ENCODE measurements at regions not wholly inside any gene's neighbourhood (a gene's known extent, or its start where the extent isn't known, plus 50 kb on each side); places are given as distances from the start of the nearest gene placed in this dataset. TPM values are rescaled to one million over a fixed set of nuclear protein-coding genes. Genes with fewer than 3 reads are reported as not detected.

GRCh38 chr4:97507587-97508245 lies 635.6 kb downstream of the STPG2 start:
- intact Hi-C loops (cut with micrococcal nuclease) (loop anchor here (1.0 to 5.0 kb wide), 3 partner anchors 18 to 1160 kb away; no protein-coding TSS in a partner anchor), dilution Hi-C loops (cut with MboI; ENCODE audit: extremely low pct_ligation_motif_present, low sequenced_read_pairs) (no loop called here)
- no peak overlapping the region for H2AFZ ChIP-seq (ENCODE audit: low read depth, low read length)
- H3K36me3 ChIP-seq (ENCODE audit: control insufficient read depth in 2 of 2, extremely low read depth in 1 of 2, insufficient read depth in 2 of 2, low read length in 2 of 2), result no peaks in the 10 kb centered on the region
- no peaks in the 10 kb centered on the region for H3K9me3 ChIP-seq (replicated peaks; ENCODE audit: control insufficient read depth, insufficient read depth, low read length)
- H4K20me1 ChIP-seq (replicated peaks; ENCODE audit: control insufficient read depth, extremely low read depth, insufficient read depth, low read length), result no peaks in the 10 kb centered on the region
- peaks cover 12% of the 10 kb centered on the region for H3K4me1 ChIP-seq (ENCODE audit: control insufficient read depth, extremely low read depth, insufficient read depth, low read length)
- no peak overlapping the region for H3K4me2 ChIP-seq (ENCODE audit: insufficient read depth, low read length)
- CTCF ChIA-PET, result interaction anchor here (0.6 to 1.1 kb wide), 2 partner anchors 11 to 24 kb away, joined by 3 to 4 read pairs; no protein-coding TSS in a partner anchor
- peak overlapping the region; percentile 63 for H3K27ac ChIP-seq (ENCODE audit: insufficient read depth, low read depth, low read length)
- peak overlapping the region; percentile 36 for H3K9ac ChIP-seq (replicated peaks; ENCODE audit: extremely low read depth, insufficient read depth, low read length)
- BruUV-seq (replicated peaks), result no TSS peak
- H3K79me2 ChIP-seq (ENCODE audit: control insufficient read depth, insufficient read depth, low read length), result no peaks in the 10 kb centered on the region
- no peaks in the 10 kb centered on the region for H3K27me3 ChIP-seq (ENCODE audit: control insufficient read depth in 2 of 2, insufficient read depth in 2 of 2, low read length in 2 of 2)
- DNase-seq (ENCODE audit: low read depth, low spot score), result peak; percentile 63
- peak; percentile 68 for FAIRE-seq
- TF ChIP-seq JUN (IDR thresholded peaks at IDR 0.05; ENCODE audit: borderline replicate concordance, insufficient read depth, insufficient read length, low read depth) (peak; percentile 94), GATA2 (IDR thresholded peaks at IDR 0.05; ENCODE audit: insufficient read depth, insufficient read length, low read depth, low read length) (peak; percentile 71), EZH2 (IDR thresholded peaks at IDR 0.05; ENCODE audit: borderline replicate concordance, low read depth, low read length, severe bottlenecking) (no peak), POLR2AphosphoS5 (IDR thresholded peaks at IDR 0.05; ENCODE audit: insufficient read depth, low read depth, low read length) (peak; percentile 53), FOS (IDR thresholded peaks at IDR 0.05; ENCODE audit: borderline replicate concordance, insufficient read depth, low read length) (peak; percentile 80)
- H3K4me3 ChIP-seq (replicated peaks in 1 of 3; ENCODE audit: insufficient read depth in 1 of 3, low read depth in 1 of 3, low read length in 3 of 3), result no peak overlapping the region
- no peaks in the 10 kb centered on the region for H3K9me1 ChIP-seq (replicated peaks; ENCODE audit: control insufficient read depth, extremely low read depth, insufficient read depth, low read length)
- POLR2A ChIA-PET, result no interaction called here

Small RNA genes lying in the stretch of these regions (small RNA-seq; reads per million reads assigned to genes)
- gene COX7A2P2 (ENCODE audit: insufficient read depth, insufficient read length, low read depth, low replicate concordance) (not detected), gene RNU6-34P (ENCODE audit: insufficient read depth, insufficient read length, low read depth, low replicate concordance) (not detected)
